Coronary artery (tissue), 2 donors: ENCODE measurements at regions not wholly inside any gene's neighbourhood (a gene's known extent, or its start where the extent isn't known, plus 50 kb on each side); places are given as distances from the start of the nearest gene placed in this dataset.

Experiments used
- DNase-seq: peaks from one replicate; pipeline ENCODE4 v3.0.0-alpha.2; 2017; ENCODE audit warnings: low spot score
- H3K27ac ChIP-seq, 2 donors: fragments of 200-600 bp; sonication (generic); one replicate each; pipeline ENCODE4 v1.5.1; 2016 to 2019
- H3K4me3 ChIP-seq: fragments of 200-600 bp; sonication (generic); 2 replicates; pipeline ENCODE4 v1.5.1; 2016; ENCODE audit warnings: mild to moderate bottlenecking, moderate library complexity
- TF ChIP-seq, protein P1 (sequence below): fragments of 200-600 bp; sonication (generic); IDR thresholded peaks from one replicate; pipeline ENCODE4 v1.5.1; 2019; ENCODE audit warnings: antibody characterized with exemption

- TF ChIP-seq, protein P1, sequence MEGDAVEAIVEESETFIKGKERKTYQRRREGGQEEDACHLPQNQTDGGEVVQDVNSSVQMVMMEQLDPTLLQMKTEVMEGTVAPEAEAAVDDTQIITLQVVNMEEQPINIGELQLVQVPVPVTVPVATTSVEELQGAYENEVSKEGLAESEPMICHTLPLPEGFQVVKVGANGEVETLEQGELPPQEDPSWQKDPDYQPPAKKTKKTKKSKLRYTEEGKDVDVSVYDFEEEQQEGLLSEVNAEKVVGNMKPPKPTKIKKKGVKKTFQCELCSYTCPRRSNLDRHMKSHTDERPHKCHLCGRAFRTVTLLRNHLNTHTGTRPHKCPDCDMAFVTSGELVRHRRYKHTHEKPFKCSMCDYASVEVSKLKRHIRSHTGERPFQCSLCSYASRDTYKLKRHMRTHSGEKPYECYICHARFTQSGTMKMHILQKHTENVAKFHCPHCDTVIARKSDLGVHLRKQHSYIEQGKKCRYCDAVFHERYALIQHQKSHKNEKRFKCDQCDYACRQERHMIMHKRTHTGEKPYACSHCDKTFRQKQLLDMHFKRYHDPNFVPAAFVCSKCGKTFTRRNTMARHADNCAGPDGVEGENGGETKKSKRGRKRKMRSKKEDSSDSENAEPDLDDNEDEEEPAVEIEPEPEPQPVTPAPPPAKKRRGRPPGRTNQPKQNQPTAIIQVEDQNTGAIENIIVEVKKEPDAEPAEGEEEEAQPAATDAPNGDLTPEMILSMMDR = no peak
- no peak for DNase-seq
- no peak overlapping the region for H3K4me3 ChIP-seq
- no peak overlapping the region for H3K27ac ChIP-seq
Observed at GRCh38 chr3:178274711-178275110, 261.5 kb upstream of the KCNMB2 start.

DNA sequence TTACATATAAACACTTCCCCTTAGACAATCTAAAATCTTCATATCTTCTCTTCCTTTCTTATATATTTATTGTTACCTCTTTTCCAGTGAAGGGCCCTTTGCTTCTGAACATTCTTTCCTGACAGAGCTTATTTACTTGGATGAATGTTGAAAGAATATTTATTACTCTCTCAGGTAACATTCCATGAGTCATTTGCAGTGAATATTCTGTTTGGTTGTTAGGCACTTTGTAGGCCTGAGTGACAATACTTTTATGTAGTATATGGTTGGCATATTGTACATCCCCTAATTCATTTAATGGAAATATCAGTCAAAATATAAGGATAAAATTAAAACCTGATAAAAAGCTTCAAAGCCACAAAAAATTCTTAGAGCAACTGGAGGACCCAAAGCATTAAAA, 260.9 kb upstream of the KCNMB2 start:
- DNase-seq = no peak
- Histone ChIP-seq H3K4me3 (no peak overlapping the region), H3K27ac (no peak overlapping the region)
- TF ChIP-seq, protein P1 = no peak

- Histone ChIP-seq H3K27ac (no peak overlapping the region), H3K4me3 (no peak overlapping the region)
- TF ChIP-seq, protein P1 = no peak
- DNase-seq = no peak
Observed at GRCh38 chr3:178275793-178276192, 260.4 kb upstream of the KCNMB2 start.

- no peak for DNase-seq
- TF ChIP-seq, protein P1 = no peak
- no peak overlapping the region for H3K4me3 ChIP-seq
- H3K27ac ChIP-seq = no peak overlapping the region
Observed at GRCh38 chr3:178277605-178278004, 258.6 kb upstream of the KCNMB2 start.

DNA sequence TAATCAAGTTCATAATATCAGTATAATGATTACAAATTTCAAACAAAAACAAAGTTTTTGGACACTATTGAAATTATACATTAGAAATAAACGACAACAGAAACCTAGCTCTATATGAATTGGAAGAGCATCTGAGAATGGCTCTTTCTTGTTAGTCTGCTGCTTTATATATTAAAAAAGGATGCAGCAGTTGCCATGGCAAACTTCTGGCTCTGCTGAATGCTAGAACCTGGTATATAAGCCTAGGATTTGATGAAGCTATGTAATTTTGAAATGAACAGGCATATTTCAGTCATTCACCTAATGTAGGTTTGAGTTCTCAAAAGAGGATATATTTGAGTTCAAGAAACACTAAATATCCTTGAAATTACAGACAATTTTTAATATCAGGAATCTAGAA, 252.7 kb upstream of the KCNMB2 start:
- TF ChIP-seq, protein P1 = no peak
- H3K4me3 ChIP-seq = no peak overlapping the region
- no peak for DNase-seq
- no peak overlapping the region for H3K27ac ChIP-seq

- TF ChIP-seq, protein P1 = no peak
- H3K4me3 ChIP-seq = no peak overlapping the region
- H3K27ac ChIP-seq = no peak overlapping the region
- DNase-seq = no peak
Observed at GRCh38 chr3:178284181-178284580, 252.1 kb upstream of the KCNMB2 start.

- no peak overlapping the region for H3K4me3 ChIP-seq
- TF ChIP-seq, protein P1 = no peak
- no peak overlapping the region for H3K27ac ChIP-seq
- DNase-seq = no peak
Observed at GRCh38 chr3:178288074-178288473, 248.2 kb upstream of the KCNMB2 start.
